GM03348 (cell line): ENCODE measurements at regions not wholly inside any gene's neighbourhood (a gene's known extent, or its start where the extent isn't known, plus 50 kb on each side); places are given as distances from the start of the nearest gene placed in this dataset.
A peak's percentile ranks its signal among the peaks of the same experiment; 100 is the strongest.
"Not testable (repeated sequence)": the region's sequence is repeated elsewhere in the genome, so short reads cannot be mapped to it uniquely, and the experiment has no call there.

Experiments
- DNase-seq: peaks from one replicate; pipeline ENCODE4 v3.0.0; 2012; ENCODE audit warnings: low spot score

DNA sequence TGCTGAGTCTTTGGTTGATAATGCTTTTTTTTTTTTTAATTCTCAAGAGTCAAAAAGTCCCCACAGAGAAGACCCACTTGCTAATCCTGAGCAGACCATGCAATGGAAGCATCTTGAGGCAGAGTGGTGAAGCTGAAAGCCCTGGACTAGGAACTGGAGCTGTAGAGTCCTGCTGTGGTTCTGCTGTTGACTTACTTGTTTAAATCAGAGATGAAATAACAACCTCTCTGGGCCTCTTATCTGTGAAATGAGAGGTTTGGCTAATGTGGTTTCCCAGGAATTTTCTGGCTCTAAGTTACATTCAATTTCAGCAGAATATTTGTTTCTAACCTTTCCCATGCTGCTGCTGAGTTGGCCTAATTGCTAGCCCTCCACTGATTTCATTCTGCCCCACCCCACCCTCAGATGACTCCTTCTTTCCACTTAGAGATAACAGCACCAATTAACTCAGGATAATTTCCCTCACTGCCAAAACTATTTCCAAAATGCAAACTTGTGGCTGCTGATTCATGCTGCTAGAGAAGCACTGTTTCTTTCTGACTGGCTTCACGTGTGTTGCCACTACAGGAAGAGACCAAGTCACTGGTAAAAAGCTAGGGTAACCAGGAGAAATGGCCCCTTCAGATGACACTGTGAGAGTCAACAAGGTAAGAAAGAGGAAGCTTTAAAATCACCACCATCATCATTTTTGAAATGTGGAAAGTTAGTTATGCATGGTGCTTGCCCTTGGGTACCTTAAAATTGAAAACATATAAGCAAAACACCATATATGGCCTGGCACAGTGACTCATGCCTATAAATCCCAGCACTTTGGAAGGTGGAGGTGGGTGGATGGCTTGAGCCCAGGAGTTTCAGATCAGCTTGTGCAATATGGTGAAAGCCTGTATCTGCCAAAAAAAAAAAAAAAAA is 326.4 kb downstream of the DCHS2 start:
- DNase-seq: peak; percentile 82

- no peak for DNase-seq
Observed at GRCh38 chr4:154160519-154161301, 330.9 kb downstream of the DCHS2 start.

- DNase-seq: no peak
Observed at GRCh38 chr4:154158361-154159155, 333.0 kb downstream of the DCHS2 start.

DNA sequence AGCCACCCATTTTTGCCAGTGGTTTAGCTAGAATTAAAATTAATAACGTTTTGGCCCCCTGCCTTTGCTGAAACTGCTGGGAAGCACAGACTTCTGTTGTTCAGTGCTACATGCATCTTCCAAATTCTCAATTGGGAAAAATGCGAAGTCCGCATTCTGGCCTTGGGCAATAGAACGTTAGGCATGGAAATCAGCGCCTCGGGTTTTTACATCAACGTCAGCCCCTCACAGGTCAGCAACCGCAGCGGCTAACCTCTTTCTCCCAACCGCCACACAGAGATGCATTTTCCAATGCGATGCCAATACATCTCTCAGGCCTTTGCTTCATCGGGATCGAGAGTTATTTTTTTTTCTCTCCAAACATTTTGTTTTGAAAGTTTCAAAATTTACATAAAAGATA is 339.1 kb downstream of the DCHS2 start:
- no peak for DNase-seq

DNA sequence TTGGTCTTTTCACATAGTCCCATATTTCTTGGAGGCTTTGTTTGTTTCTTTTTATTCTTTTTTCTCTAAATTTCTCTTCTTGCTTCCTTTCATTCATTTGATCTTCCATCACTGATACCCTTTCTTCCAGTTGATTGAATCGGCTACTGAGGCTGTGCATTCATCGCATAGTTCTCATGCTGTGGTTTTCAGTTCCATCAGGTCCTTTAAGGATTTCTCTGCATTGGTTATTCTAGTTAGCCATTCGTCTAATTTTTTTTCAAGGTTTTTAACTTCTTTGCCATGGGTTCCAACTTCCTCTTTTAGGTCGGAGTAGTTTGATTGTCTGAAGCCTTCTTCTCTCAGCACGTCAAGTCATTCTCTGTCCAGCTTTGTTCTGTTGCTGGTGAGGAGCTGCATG is 342.4 kb downstream of the DCHS2 start:
- not testable (repeated sequence) for DNase-seq

DNA sequence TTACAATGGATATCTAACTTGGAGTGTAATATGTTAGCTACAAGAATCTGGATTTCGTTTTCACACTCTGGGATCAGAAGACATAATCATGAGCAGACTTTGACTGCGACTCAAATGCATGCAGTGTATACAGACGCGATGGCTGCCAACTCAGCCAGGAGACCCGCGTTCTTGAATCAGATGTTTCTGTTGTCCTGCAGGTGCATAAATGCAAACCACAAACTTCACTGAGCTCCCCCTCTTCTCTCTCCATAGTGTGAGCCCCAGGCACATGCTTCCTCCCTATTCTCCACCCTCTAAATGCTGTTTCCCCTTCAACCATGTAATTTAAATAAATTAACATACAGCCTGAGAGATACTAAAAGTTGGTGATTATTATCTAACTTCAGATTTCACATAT is 347.9 kb downstream of the DCHS2 start:
- no peak for DNase-seq

DNA sequence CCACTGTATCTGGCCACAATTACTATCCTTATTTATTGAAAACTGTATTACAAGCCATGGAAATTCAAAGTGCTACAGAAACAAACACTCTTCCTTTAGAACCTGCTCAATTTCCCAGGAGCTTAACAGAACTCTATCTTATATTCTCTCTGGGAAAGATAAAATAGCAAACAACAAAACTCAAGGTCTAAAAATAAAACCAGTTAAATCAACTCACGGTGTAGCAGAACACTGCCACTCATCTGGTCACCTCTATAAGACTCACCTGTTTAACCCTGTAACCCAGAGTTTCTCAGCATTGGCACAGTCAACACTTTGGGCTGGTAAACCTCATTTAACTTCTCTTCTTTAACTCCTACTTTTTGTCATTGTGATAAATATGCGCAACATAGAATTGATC is 348.9 kb downstream of the DCHS2 start:
- no peak for DNase-seq

- DNase-seq: no peak
Observed at GRCh38 chr4:154140869-154141268, 350.7 kb downstream of the DCHS2 start.

DNA sequence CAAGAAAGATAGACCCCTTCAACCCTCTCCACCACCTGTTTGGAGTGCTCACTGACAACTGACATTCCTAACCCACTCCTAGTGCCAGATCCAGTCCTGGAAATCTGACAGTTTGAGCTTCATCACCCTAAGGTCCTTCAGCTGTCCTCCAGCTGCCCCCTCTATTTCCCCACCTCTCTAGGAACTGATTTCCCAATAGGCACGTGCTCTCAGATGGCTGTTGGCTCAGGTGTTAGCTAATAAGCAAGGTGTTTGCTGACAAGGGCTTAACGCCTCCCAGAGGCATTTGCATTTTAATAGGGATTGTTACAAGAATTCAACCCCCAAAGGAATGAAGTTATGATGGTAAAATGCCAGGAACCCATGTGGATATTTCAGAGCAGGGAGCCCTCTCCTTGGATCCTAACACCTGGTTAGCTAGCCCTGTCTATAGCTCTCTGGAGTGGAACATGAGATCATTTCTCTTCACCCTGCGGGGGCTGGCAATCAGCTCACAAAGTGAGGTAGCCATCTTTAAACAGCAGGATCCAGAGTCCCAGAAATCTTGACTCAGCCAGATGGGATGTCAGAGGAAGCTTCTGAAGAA is 348.5 kb upstream of the SFRP2 start:
- DNase-seq: no peak

- no peak for DNase-seq
Observed at GRCh38 chr4:154135576-154135975, 346.7 kb upstream of the SFRP2 start.

- DNase-seq: no peak
Observed at GRCh38 chr4:154132406-154132805, 343.5 kb upstream of the SFRP2 start.

DNA sequence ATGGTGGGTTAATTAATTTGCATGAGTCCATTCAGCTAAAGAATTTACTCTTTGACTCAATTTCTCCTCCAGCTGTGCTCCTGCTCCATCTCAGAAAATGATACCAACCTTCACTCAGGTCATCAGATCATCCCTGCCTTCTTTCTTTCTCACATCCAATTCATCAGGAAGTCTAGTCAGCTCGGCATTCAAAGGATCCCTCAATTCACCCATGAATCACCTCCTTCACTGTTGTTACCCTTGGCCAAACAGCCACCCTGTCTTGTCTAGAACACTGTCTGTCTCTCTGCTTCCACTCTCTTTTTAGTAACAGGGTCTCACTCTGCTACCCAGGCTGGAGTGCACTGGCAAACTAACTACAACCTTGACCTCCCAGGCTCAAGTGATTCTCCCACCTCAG is 337.4 kb upstream of the SFRP2 start:
- DNase-seq: peak; percentile 16

GRCh38 chr4:154125340-154125739 is 336.5 kb upstream of the SFRP2 start:
- DNase-seq: no peak

- DNase-seq: peak; percentile 78
Observed at GRCh38 chr4:154124539-154125255, 335.8 kb upstream of the SFRP2 start.

DNA sequence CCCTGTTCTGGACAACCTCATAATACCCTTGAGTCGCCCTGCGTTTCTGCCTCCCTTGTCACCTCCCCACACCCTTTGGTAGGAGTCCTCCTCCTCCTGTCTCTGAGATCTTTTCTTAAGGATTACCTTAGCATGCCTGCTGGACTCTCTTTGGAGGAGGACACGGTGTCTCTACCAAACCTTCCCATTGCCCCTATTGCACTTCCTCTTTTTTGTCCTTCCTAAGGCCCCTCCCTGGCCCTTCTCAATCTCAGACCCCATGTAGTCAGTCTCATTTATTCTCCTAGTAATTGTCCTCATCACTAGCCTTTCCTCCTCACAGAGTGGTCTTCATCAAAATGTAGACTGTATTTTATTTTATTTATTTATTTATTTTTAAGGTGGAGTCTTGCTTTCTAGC is 335.0 kb upstream of the SFRP2 start:
- no peak for DNase-seq

- no peak for DNase-seq
Observed at GRCh38 chr4:154120690-154121345, 331.9 kb upstream of the SFRP2 start.

GRCh38 chr4:154120006-154120676 is 331.3 kb upstream of the SFRP2 start:
- no peak for DNase-seq

DNA sequence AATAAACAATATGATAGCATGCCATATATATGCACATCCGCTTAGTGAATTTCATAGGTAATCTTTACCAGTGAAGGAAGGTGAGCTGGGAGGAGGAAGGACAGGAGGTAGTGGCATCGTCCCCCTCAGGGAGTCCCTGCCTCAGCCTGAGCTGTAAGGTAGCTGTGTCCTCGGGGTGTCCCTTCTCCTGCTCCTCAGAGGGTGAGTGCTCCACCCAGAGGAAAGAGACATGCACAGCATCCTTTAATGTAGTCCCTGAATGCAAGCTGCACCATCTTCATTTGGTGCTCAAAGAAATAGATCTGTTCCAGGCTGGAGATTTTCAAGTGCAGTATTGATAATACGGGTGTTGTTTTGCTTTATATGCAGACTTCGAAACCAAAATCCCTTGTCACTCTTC is 330.4 kb upstream of the SFRP2 start:
- DNase-seq: no peak

DNA sequence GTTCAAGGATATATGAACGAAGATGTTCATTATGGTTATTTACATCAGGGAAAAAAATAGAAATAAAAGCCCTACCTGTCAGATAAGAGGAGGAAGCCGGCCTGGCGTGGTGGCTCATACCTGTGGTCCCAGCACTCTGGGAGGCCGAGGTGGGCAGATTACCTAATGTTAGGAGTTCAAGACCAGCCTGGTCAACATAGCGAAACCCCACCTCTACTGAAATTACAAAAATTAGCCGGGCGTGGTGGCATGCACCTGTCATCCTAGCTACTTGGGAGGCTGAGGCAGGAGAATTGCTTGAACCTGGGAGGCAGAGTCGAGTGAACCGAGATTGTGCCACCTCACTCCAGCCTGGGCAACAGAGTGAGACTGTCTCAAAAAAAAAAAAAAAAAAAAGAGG is 328.8 kb upstream of the SFRP2 start:
- DNase-seq: not testable (repeated sequence)

DNA sequence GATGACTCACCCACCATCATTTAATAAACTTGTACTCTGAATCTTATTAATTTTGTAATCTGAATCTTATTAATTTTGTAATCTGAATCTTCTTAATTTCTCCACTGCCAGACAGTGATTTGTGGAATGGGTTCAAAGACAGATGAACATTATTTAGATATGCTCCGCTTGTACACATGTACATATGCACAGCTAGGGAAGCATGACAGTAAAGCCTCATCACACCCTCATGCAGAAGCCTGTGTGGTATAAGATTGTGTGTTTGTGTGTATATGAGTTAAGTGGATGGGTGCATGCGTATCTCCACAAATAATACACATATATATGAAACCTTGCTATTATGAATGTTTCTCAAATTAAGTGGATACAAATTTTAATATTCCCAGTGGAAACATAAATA is 318.5 kb upstream of the SFRP2 start:
- no peak for DNase-seq
